ENCODE measurements at regions not wholly inside any gene's neighbourhood (a gene's known extent, or its start where the extent isn't known, plus 50 kb on each side); places are given as distances from the start of the nearest gene placed in this dataset.

- Histone ChIP-seq H3K79me1 (ENCODE audit: low read depth in 1 of 2, low read length in 2 of 2) (no peaks in the 10 kb centered on the region), H2BK15ac (ENCODE audit: low read depth, low read length) (no peak overlapping the region), H3K27ac (ENCODE audit: insufficient read depth, low read length) (no peak overlapping the region), H3K9ac (ENCODE audit: low read depth, low read length) (no peak overlapping the region), H2BK120ac (ENCODE audit: low read depth, low read length) (no peak overlapping the region), H3K14ac (replicated peaks; ENCODE audit: low read depth, low read length) (no peak overlapping the region), H3K4me1 (ENCODE audit: control insufficient read depth, insufficient read depth, low read length) (no peaks in the 10 kb centered on the region), H3K9me3 (ENCODE audit: control insufficient read depth, insufficient read depth, low read length) (no peaks in the 10 kb centered on the region), H3K4me3 (ENCODE audit: insufficient read depth, low read depth, low read length) (no peak overlapping the region), H3K4ac (ENCODE audit: low read depth, low read length) (no peak overlapping the region), H3K27me3 (ENCODE audit: control insufficient read depth, insufficient read depth, low read length) (no peaks in the 10 kb centered on the region; the same call in 1 of the 2 replicates), H2AK5ac (ENCODE audit: low read depth, low read length) (no peak overlapping the region), H2BK20ac (ENCODE audit: low read depth, low read length) (no peak overlapping the region), H4K91ac (ENCODE audit: insufficient read depth, low read depth, low read length) (no peak overlapping the region), H3K18ac (ENCODE audit: low read depth, low read length) (no peak overlapping the region), H3K56ac (ENCODE audit: extremely low read depth, insufficient read depth, low read length) (no peak overlapping the region), H4K8ac (ENCODE audit: low read depth in 2 of 2, low read length in 2 of 2) (no peak overlapping the region), H3K23ac (ENCODE audit: low read depth, low read length) (no peak overlapping the region), H3K9me1 (ENCODE audit: insufficient read depth, low read length) (no peaks in the 10 kb centered on the region), H2AK9ac (replicated peaks; ENCODE audit: low read depth, low read length, poor library complexity) (no peak overlapping the region), H4K20me1 (ENCODE audit: insufficient read depth, low read length) (no peaks in the 10 kb centered on the region), H2AFZ (replicated peaks; ENCODE audit: low read length, poor library complexity) (no peak overlapping the region), H4K5ac (ENCODE audit: low read depth, low read length) (no peak overlapping the region), H3K4me2 (ENCODE audit: low read depth, low read length) (no peak overlapping the region), H3K36me3 (ENCODE audit: control insufficient read depth, insufficient read depth, low read length) (no peaks in the 10 kb centered on the region), H2BK5ac (ENCODE audit: low read depth, low read length, poor library complexity, severe bottlenecking) (no peak overlapping the region)
- dilution Hi-C loops (cut with HindIII; ENCODE audit: low sequenced_read_pairs, unreplicated experiment) = no loop called here
- no peak for TF ChIP-seq RFX5 (IDR thresholded peaks at IDR 0.05; ENCODE audit: low read depth, low read length)
- no peak for TF ChIP-seq MAFK (IDR thresholded peaks at IDR 0.05; ENCODE audit: low read depth, low read length)
- no peak for TF ChIP-seq POLR2A (IDR thresholded peaks at IDR 0.05; ENCODE audit: low read depth, low read length)
- TF ChIP-seq FOS (IDR thresholded peaks at IDR 0.05; ENCODE audit: low read depth, low read length) = no peak
- TF ChIP-seq, protein P1, sequence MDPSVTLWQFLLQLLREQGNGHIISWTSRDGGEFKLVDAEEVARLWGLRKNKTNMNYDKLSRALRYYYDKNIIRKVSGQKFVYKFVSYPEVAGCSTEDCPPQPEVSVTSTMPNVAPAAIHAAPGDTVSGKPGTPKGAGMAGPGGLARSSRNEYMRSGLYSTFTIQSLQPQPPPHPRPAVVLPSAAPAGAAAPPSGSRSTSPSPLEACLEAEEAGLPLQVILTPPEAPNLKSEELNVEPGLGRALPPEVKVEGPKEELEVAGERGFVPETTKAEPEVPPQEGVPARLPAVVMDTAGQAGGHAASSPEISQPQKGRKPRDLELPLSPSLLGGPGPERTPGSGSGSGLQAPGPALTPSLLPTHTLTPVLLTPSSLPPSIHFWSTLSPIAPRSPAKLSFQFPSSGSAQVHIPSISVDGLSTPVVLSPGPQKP (IDR thresholded peaks at IDR 0.05; ENCODE audit: borderline replicate concordance, low read depth, low read length) = no peak
- no peak for TF ChIP-seq CHD1 (IDR thresholded peaks at IDR 0.05; ENCODE audit: low read depth, low read length)
- no peak for TF ChIP-seq BHLHE40 (IDR thresholded peaks at IDR 0.05; ENCODE audit: low read depth, low read length)
- TF ChIP-seq MAZ (IDR thresholded peaks at IDR 0.05; ENCODE audit: borderline replicate concordance, low read depth, low read length) = no peak
- no peak for TF ChIP-seq MXI1 (IDR thresholded peaks at IDR 0.05; ENCODE audit: borderline replicate concordance, low read depth, low read length)
- no peak for TF ChIP-seq SMC3 (IDR thresholded peaks at IDR 0.05; ENCODE audit: low read depth, low read length)
- TF ChIP-seq, protein P2, sequence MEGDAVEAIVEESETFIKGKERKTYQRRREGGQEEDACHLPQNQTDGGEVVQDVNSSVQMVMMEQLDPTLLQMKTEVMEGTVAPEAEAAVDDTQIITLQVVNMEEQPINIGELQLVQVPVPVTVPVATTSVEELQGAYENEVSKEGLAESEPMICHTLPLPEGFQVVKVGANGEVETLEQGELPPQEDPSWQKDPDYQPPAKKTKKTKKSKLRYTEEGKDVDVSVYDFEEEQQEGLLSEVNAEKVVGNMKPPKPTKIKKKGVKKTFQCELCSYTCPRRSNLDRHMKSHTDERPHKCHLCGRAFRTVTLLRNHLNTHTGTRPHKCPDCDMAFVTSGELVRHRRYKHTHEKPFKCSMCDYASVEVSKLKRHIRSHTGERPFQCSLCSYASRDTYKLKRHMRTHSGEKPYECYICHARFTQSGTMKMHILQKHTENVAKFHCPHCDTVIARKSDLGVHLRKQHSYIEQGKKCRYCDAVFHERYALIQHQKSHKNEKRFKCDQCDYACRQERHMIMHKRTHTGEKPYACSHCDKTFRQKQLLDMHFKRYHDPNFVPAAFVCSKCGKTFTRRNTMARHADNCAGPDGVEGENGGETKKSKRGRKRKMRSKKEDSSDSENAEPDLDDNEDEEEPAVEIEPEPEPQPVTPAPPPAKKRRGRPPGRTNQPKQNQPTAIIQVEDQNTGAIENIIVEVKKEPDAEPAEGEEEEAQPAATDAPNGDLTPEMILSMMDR (conservative IDR thresholded peaks at IDR 0.05; ENCODE audit: low read depth, low read length) = no peak
- no peak for TF ChIP-seq CEBPB (IDR thresholded peaks at IDR 0.05; ENCODE audit: low read depth, low read length)
- intact Hi-C loops (cut with micrococcal nuclease) = no loop called here
- POLR2A ChIA-PET (ENCODE audit: unreplicated experiment) = no interaction called here
- ATAC-seq (ENCODE audit: low read depth) (no peak), DNase-seq (no peak)
- no CpG with 5 or more reads among the region's 4 CpGs for WGBS, 2 experiments (ENCODE audit: extremely low coverage in 2 of 2, insufficient read length in 1 of 2)
- in situ Hi-C loops (cut with MboI; ENCODE audit: low sequenced_read_pairs) = no loop called here
- no TSS peak for BruUV-seq (replicated peaks)
- CTCF ChIA-PET = no interaction called here
Observed at GRCh38 chr18:27848336-27848735, 328.6 kb downstream of the CDH2 start.
